Activated naive CD8-positive, alpha-beta T cell treated with anti-CD3 and anti-CD28 coated beads, Interleukin-2, amount 10 ng/mL, durations not matched to agents 7 days and 5 days (primary cell): ENCODE measurements at regions not wholly inside any gene's neighbourhood (a gene's known extent, or its start where the extent isn't known, plus 50 kb on each side); places are given as distances from the start of the nearest gene placed in this dataset.

Experiments
- ATAC-seq: fragments of 150-1000 bp; cut with Tn5 transposase; one replicate; pipeline ENCODE4 v1.10.0; 2021; ENCODE audit warnings: low read depth, moderate library complexity
- POLR2A ChIA-PET: fragments of 350-600 bp; sonication (Branson Sonifier 250); formaldehyde crosslinking; loops from one replicate; lab custom pipeline; 2021; ENCODE audit warnings: antibody characterized with exemption; lab: Charles Lee
- DNase-seq: peaks from one replicate; pipeline ENCODE4 v3.0.0; 2021
- H3K27ac Mint-ChIP-seq: one replicate; pipeline ENCODE4 v1.8.0; 2022; ENCODE audit warnings: mild to moderate bottlenecking, mixed read lengths
- H3K27me3 Mint-ChIP-seq: one replicate; pipeline ENCODE4 v1.8.0; 2022; ENCODE audit warnings: mild to moderate bottlenecking, moderate library complexity, mixed read lengths
- H3K36me3 Mint-ChIP-seq: one replicate; pipeline ENCODE4 v1.8.0; 2021; ENCODE audit warnings: mild to moderate bottlenecking, mixed read lengths
- H3K4me1 Mint-ChIP-seq: one replicate; pipeline ENCODE4 v1.8.0; 2021; ENCODE audit warnings: mixed read lengths
- H3K4me3 Mint-ChIP-seq: one replicate; pipeline ENCODE4 v1.8.0; 2022; ENCODE audit warnings: mild to moderate bottlenecking, moderate library complexity, mixed read lengths
- H3K9me3 Mint-ChIP-seq: one replicate; pipeline ENCODE4 v1.8.0; 2021; ENCODE audit warnings: mixed read lengths

DNA sequence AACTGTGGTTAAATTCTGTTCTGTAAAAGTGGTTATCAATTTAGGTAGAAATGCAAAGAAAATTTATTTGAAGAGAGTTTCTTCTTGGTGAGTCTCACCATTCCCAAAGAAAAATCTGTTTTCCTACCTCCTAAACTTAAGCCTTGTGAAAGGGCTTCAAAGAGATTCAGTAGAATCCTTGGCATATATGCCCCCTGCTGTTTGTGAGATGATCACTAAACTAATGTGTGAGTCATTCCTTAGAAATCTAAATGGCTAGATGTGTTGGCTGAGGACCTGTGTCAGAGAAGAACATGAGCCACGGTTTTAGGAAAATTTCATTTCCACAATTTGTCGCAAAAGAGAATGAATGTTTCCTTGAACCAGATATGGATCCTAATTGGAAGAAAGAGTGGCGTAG lies 260.9 kb downstream of the SLC7A11 start:
- H3K27ac Mint-ChIP-seq: no peak overlapping the region
- no peaks in the 10 kb centered on the region for H3K27me3 Mint-ChIP-seq
- H3K4me1 Mint-ChIP-seq: no peaks in the 10 kb centered on the region
- no peak overlapping the region for H3K4me3 Mint-ChIP-seq
- ATAC-seq: no peak
- peaks cover 4% of the 10 kb centered on the region for H3K9me3 Mint-ChIP-seq
- DNase-seq: no peak
- POLR2A ChIA-PET: no interaction called here
- H3K36me3 Mint-ChIP-seq: no peaks in the 10 kb centered on the region

DNA sequence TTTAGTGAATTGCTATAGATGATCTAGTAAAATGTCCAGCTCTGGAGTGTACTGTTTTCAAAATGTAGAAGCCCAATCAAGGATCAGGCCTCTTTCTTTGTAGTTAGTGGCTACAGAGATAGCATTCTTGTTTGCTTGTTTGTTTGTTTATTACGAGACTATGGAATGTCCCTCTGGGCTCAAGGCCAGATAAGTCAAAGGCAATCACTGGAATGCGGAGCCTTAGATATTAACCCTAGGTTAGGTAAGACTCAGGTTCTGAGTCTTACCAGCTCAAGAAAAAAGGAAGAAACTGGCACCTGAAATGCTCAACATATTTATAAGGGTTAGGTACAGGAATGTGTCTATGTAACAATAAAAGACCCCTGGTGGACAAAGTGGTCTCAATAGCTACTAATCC lies 261.5 kb downstream of the SLC7A11 start:
- no peaks in the 10 kb centered on the region for H3K27me3 Mint-ChIP-seq
- H3K4me1 Mint-ChIP-seq: no peaks in the 10 kb centered on the region
- DNase-seq (no peak), ATAC-seq (no peak)
- POLR2A ChIA-PET: no interaction called here
- H3K27ac Mint-ChIP-seq: no peak overlapping the region
- no peak overlapping the region for H3K4me3 Mint-ChIP-seq
- no peaks in the 10 kb centered on the region for H3K36me3 Mint-ChIP-seq
- H3K9me3 Mint-ChIP-seq: peaks cover 4% of the 10 kb centered on the region

DNA sequence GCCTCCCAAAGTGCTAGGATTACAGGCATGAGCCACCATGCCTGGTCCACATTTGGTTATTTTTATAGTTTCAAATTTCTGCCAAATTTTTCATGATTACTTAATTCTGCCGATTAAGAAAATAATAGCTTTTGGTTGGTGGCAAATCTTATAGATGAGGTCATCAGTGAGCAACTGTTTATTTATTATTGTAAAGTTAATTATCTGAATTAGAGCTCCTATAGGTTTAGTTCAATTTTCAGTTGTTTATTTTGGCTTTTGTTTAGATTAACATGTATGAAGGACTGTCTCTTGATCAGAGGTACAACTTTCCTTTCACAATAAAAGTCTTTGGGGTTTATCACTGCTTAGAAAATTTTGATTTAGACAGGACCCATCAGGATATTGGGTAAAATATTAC lies 262.2 kb downstream of the SLC7A11 start:
- no peak overlapping the region for H3K27ac Mint-ChIP-seq
- DNase-seq (no peak), ATAC-seq (no peak)
- H3K27me3 Mint-ChIP-seq: no peaks in the 10 kb centered on the region
- POLR2A ChIA-PET: no interaction called here
- no peaks in the 10 kb centered on the region for H3K36me3 Mint-ChIP-seq
- H3K4me3 Mint-ChIP-seq: no peak overlapping the region
- peaks cover 4% of the 10 kb centered on the region for H3K9me3 Mint-ChIP-seq
- H3K4me1 Mint-ChIP-seq: no peaks in the 10 kb centered on the region

DNA sequence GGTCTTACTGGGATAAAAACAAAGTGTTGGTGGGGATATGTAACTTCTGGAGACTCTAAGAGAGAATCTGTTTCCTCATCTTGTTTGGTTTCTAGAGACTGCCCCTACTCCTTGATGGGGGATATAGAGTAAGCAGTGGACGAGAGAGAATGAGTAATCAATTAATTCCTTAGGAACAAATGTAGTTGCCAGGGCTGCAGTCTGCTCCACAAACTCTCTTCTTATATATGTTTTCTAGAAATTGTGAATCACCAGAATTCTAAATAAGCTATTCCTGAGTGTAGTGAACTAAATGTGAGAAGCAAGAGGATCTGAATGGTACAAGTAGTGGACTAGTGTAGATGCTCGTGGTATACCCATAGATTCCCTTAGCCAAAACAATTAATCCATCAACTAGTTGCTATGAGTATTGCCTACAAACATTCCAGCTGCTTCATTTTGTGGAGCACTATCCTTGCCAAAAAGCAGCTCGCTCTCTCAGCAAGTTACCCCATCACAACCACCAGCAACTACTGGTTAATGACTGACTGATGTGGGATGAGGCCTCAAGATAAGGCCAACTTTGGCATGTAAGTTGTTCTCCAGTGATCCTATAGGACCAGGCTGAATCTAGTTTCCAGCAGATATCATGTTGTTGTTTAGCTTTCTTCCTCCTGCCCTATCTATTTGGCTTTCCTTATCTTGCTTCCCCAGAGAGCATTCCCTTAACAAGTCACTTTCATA lies 273.0 kb downstream of the SLC7A11 start:
- no peaks in the 10 kb centered on the region for H3K4me1 Mint-ChIP-seq
- ATAC-seq (no peak), DNase-seq (no peak)
- no peak overlapping the region for H3K4me3 Mint-ChIP-seq
- no peak overlapping the region for H3K27ac Mint-ChIP-seq
- H3K36me3 Mint-ChIP-seq: no peaks in the 10 kb centered on the region
- POLR2A ChIA-PET: no interaction called here
- no peaks in the 10 kb centered on the region for H3K27me3 Mint-ChIP-seq
- H3K9me3 Mint-ChIP-seq: peaks cover 3% of the 10 kb centered on the region

DNA sequence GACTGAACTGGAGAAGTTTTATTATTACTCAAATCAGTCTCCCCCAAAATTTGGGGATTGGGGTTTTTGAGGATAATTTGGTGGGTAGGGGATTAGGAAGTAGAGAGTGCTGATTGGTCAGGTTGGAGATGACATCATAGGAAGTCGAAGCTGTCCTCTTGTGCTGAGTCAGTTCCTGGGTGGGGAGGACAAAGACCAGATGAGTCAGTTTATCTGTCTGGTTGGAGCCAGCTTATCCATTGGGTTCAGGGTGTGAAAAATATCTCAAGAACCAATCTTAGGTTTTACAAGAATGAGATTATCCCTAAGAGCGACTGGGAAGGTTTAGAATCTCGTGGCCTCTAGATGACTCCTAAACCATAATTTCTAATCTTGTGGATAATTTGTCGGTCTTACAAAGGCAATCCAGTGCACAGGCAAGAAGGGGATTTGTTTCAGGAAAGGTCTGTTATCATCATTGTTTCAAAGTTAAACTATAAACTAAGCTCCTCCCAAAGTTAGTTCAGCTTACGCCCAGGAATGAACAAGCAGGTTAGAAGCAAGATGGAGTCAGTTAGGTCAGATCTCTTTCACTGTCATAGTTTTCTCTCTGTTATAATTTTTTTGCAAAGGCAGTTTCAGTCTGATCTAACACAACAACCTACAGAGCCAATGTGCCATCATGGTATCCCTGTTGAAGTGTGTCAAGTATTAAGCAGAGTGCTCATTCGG lies 274.5 kb downstream of the SLC7A11 start:
- no peaks in the 10 kb centered on the region for H3K36me3 Mint-ChIP-seq
- no peak overlapping the region for H3K27ac Mint-ChIP-seq
- H3K4me3 Mint-ChIP-seq: no peak overlapping the region
- POLR2A ChIA-PET: no interaction called here
- H3K27me3 Mint-ChIP-seq: no peaks in the 10 kb centered on the region
- H3K4me1 Mint-ChIP-seq: no peaks in the 10 kb centered on the region
- ATAC-seq: no peak
- no peak for DNase-seq
- peaks cover 3% of the 10 kb centered on the region for H3K9me3 Mint-ChIP-seq

DNA sequence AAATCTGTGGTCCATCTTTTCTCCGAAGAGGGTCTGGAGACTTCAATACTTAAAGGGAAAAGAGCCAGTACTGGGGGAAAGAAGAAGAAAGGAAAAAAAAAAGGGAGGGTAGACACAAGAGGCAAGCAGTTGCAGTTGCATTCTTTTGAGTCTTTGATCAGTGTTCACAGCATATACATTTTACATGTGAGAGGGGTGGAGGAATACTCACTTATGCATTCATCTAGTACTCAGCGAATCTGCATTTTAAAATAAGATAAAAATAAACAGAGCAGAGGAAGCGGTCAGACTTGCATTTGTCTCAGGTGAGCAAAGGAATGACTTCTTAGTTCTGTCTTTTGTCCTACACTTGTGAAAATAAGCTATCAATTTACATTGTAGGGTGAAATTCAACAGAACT lies 275.6 kb downstream of the SLC7A11 start:
- ATAC-seq (no peak), DNase-seq (no peak)
- POLR2A ChIA-PET: no interaction called here
- H3K27ac Mint-ChIP-seq: no peak overlapping the region
- H3K36me3 Mint-ChIP-seq: no peaks in the 10 kb centered on the region
- H3K27me3 Mint-ChIP-seq: no peaks in the 10 kb centered on the region
- H3K4me1 Mint-ChIP-seq: no peaks in the 10 kb centered on the region
- H3K9me3 Mint-ChIP-seq: peaks cover 2% of the 10 kb centered on the region
- no peak overlapping the region for H3K4me3 Mint-ChIP-seq

DNA sequence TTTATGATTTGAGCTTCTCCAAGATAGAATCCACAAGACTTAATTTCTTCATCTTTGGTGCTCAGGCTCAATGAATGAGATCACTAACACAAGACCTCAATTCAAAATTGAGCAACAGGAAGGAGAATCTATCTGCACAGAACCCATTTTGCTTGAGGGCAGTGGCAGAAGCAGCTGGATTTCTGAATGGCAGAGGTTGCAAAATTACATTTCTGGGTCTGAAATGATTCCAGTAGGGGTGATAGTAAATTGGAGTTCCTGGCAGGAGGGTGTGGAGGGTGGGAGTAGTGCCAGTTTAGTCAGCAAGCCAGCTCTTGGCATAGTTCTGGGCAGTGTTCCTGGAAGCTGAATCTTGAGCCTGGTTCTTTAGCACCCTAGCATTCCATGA lies 281.1 kb downstream of the SLC7A11 start:
- Mint-ChIP-seq H3K9me3 (no peaks in the 10 kb centered on the region), H3K27me3 (no peaks in the 10 kb centered on the region), H3K4me3 (no peak overlapping the region), H3K4me1 (no peaks in the 10 kb centered on the region), H3K27ac (no peak overlapping the region), H3K36me3 (no peaks in the 10 kb centered on the region)
- ATAC-seq: no peak
- POLR2A ChIA-PET: no interaction called here
- no peak for DNase-seq

DNA sequence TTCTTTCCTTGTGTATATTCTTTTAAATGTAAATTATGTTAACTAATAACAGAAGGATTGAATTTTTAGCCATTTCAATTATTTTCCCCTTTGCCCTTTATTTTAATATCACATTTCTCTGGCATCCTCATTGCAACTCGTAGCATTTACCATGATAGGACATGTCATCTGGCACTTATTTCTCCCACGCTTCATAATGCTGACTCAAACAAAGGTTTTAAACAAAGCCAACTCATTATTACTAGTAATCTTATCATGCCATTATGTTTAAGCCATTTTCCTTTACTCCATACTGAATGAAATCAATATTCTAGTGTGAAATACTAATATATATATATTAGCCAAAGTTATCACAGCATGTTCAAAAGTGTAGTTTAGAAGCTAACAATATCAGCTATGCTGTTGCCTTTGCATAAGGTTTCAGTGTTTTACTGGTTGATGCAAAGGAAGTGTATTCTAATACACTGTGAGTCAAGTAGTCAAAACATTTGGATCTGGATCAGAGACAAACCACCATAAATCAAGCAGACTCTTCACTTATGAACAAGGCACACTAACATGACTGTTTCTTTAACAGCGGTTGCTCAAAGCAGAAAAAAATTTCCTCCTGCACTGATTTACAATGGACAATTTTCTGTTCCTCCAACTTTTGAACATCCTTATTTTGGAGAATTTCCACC lies 281.6 kb downstream of the SLC7A11 start:
- H3K36me3 Mint-ChIP-seq: no peaks in the 10 kb centered on the region
- POLR2A ChIA-PET: no interaction called here
- ATAC-seq (no peak), DNase-seq (no peak)
- no peak overlapping the region for H3K27ac Mint-ChIP-seq
- H3K4me1 Mint-ChIP-seq: no peaks in the 10 kb centered on the region
- H3K9me3 Mint-ChIP-seq: no peaks in the 10 kb centered on the region
- H3K27me3 Mint-ChIP-seq: no peaks in the 10 kb centered on the region
- no peak overlapping the region for H3K4me3 Mint-ChIP-seq

DNA sequence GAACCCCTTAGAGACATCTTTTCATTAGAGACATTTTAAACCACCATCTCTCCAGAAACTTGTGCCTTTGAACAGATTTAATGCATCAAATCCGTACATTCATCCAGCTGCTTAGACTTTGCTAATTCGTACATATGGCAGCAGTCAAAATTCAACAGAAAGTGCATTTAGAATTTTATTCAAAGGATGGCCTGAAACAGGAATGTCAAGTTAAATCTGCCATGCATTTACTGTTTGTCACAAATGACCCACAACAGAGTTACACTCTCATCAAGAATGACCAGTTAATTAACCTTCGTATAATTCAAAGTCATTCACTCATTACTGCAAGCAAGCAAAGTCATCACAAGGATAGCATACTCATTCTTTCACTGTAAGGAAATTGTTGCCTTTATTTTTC lies 284.3 kb downstream of the SLC7A11 start:
- ATAC-seq (no peak), DNase-seq (no peak)
- POLR2A ChIA-PET: no interaction called here
- Mint-ChIP-seq H3K4me1 (no peaks in the 10 kb centered on the region), H3K36me3 (no peaks in the 10 kb centered on the region), H3K4me3 (no peak overlapping the region), H3K27me3 (no peaks in the 10 kb centered on the region), H3K27ac (no peak overlapping the region), H3K9me3 (no peaks in the 10 kb centered on the region)

DNA sequence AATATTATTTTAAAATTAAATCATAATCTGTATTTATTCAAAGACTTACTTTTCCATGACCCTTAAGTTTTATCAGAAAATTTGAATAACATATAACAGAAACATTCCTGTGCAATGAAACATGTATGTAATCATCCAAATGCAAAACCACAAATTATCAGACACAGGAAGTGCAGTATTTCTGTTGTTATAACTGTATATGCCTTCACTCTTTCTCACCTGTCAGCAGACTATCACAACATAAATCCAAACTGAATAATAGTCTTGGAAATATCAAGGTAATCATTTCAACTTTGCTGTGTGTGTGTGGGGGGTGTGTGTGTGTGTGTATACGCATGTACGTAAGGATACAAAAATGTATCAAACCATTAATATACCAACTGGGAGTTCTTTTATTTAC lies 285.9 kb downstream of the SLC7A11 start:
- H3K27ac Mint-ChIP-seq: no peak overlapping the region
- no peaks in the 10 kb centered on the region for H3K9me3 Mint-ChIP-seq
- no peaks in the 10 kb centered on the region for H3K36me3 Mint-ChIP-seq
- H3K4me3 Mint-ChIP-seq: no peak overlapping the region
- no peak for ATAC-seq
- POLR2A ChIA-PET: no interaction called here
- H3K4me1 Mint-ChIP-seq: no peaks in the 10 kb centered on the region
- no peaks in the 10 kb centered on the region for H3K27me3 Mint-ChIP-seq
- no peak for DNase-seq

DNA sequence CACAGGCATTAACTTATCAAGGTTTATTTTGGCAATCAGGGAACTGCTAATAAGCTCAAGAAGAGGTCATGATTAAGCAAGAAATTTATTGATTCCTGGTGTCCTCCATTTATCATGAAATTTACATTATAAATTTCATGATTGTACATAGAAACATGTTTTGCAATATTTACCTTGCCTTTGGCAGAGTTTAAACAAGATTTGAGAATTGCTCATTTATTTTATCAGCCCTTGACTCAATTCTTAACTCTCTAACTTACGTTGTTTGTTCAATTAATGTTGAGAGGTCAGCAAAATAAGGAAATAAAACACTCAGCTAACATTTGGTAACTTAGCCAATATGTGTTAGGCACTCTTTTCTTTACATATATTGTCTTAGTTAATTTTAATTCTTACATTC lies 286.6 kb downstream of the SLC7A11 start:
- Mint-ChIP-seq H3K9me3 (no peaks in the 10 kb centered on the region), H3K4me3 (no peak overlapping the region), H3K4me1 (no peaks in the 10 kb centered on the region), H3K27me3 (no peaks in the 10 kb centered on the region), H3K36me3 (no peaks in the 10 kb centered on the region), H3K27ac (no peak overlapping the region)
- POLR2A ChIA-PET: no interaction called here
- ATAC-seq: no peak
- DNase-seq: no peak

DNA sequence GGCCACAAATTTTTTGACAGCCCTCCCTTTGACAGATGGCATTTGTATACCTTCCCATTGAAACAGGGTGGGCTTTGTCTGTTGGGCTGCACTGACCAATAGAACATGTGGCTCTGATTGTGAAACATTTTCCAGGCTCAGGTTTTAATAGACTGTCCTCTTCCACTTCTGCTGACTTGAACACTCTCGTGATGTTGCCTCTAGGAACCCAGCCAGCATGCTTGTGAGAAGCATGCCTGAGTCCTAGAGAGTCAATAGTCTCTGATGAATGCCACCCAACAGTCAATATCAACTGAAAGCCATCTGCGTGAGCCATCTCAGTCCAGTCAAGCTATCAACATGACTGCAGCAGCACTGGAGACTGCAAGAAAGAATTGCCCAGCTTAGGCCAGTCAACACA lies 290.0 kb downstream of the SLC7A11 start:
- POLR2A ChIA-PET: no interaction called here
- no peaks in the 10 kb centered on the region for H3K4me1 Mint-ChIP-seq
- no peak overlapping the region for H3K4me3 Mint-ChIP-seq
- H3K27ac Mint-ChIP-seq: no peak overlapping the region
- no peak for DNase-seq
- H3K9me3 Mint-ChIP-seq: no peaks in the 10 kb centered on the region
- H3K36me3 Mint-ChIP-seq: no peaks in the 10 kb centered on the region
- no peaks in the 10 kb centered on the region for H3K27me3 Mint-ChIP-seq
- no peak for ATAC-seq

DNA sequence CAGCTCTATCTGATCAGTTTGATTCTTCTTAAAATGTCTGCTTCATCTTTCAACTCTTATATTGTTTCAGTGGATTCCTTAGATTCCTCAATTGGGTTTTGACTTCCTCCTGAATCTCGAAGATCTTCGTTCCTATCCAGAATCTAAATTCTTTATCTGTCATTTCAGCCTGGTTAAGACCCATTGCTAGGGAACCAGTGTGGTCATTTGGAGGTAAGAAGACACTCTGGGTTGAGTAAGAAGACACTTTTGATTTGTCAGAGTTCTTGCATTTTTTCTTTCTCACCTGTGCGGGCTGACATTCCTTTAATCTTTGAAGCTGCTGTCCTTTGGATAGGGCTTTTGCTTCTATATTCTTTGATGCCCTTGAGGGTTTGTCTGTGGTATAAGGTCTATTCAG lies 291.9 kb downstream of the SLC7A11 start:
- no peaks in the 10 kb centered on the region for H3K4me1 Mint-ChIP-seq
- H3K9me3 Mint-ChIP-seq: no peaks in the 10 kb centered on the region
- ATAC-seq (no peak), DNase-seq (no peak)
- no peak overlapping the region for H3K27ac Mint-ChIP-seq
- H3K27me3 Mint-ChIP-seq: no peaks in the 10 kb centered on the region
- POLR2A ChIA-PET: no interaction called here
- no peak overlapping the region for H3K4me3 Mint-ChIP-seq
- H3K36me3 Mint-ChIP-seq: no peaks in the 10 kb centered on the region

DNA sequence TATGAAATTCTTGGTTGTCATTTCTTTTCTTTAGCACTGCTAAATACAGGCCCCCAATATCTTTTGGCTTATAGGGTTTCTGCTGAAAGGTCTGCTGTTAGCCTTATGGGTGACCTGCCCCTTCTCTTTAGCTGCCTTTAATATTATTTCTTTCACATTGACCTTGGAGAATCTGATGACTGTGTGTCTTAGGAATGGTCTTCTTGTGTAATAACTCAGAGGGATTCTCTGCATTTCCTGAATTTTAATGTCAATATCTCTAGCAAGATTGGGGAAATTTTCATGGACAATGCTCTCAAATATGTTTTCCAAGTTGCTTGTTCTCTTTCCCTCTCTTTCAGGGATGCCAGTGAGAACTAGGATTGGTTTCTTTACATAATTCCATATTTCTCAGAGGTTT lies 292.4 kb downstream of the SLC7A11 start:
- no peak overlapping the region for H3K27ac Mint-ChIP-seq
- H3K9me3 Mint-ChIP-seq: no peaks in the 10 kb centered on the region
- no peak for ATAC-seq

More for the DNA sequence above, 292.4 kb downstream of the SLC7A11 start:
- POLR2A ChIA-PET: no interaction called here
- no peaks in the 10 kb centered on the region for H3K27me3 Mint-ChIP-seq
- no peak overlapping the region for H3K4me3 Mint-ChIP-seq
- no peaks in the 10 kb centered on the region for H3K4me1 Mint-ChIP-seq
- no peaks in the 10 kb centered on the region for H3K36me3 Mint-ChIP-seq
- no peak for DNase-seq
